Activated CD8-positive, alpha-beta T cell treated with anti-CD3 and anti-CD28 coated beads, Interleukin-2, amount 10 ng/mL, durations not matched to agents 7 days and 5 days (primary cell): ENCODE measurements at regions not wholly inside any gene's neighbourhood (a gene's known extent, or its start where the extent isn't known, plus 50 kb on each side); places are given as distances from the start of the nearest gene placed in this dataset.

Source experiments
- ATAC-seq: fragments of 150-1000 bp; cut with Tn5 transposase; one replicate; pipeline ENCODE4 v1.10.0; 2021; ENCODE audit warnings: moderate library complexity
- CTCF ChIA-PET: fragments of 350-600 bp; sonication (Branson Sonifier 250); formaldehyde crosslinking; loops from one replicate; lab custom pipeline; 2021; ENCODE audit warnings: antibody characterized with exemption; lab: Charles Lee
- POLR2A ChIA-PET: fragments of 350-600 bp; sonication (Branson Sonifier 250); formaldehyde crosslinking; loops from one replicate; lab custom pipeline; 2021; ENCODE audit warnings: antibody characterized with exemption; lab: Charles Lee
- DNase-seq: peaks from one replicate; pipeline ENCODE4 v3.0.0-alpha.2; 2020
- H3K27ac Mint-ChIP-seq: one replicate; pipeline ENCODE4 v1.8.0; 2021; ENCODE audit warnings: mild to moderate bottlenecking, mixed read lengths
- H3K27me3 Mint-ChIP-seq: one replicate; pipeline ENCODE4 v1.8.0; 2021; ENCODE audit warnings: low read depth, mixed read lengths
- H3K36me3 Mint-ChIP-seq: one replicate; pipeline ENCODE4 v1.8.0; 2021; ENCODE audit warnings: low read depth, mixed read lengths
- H3K4me1 Mint-ChIP-seq: one replicate; pipeline ENCODE4 v1.8.0; 2021; ENCODE audit warnings: low read depth, mixed read lengths
- H3K4me3 Mint-ChIP-seq: one replicate; pipeline ENCODE4 v1.8.0; 2021; ENCODE audit warnings: mild to moderate bottlenecking, mixed read lengths
- H3K9me3 Mint-ChIP-seq: one replicate; pipeline ENCODE4 v1.8.0; 2022; ENCODE audit warnings: mixed read lengths; ENCODE audit not compliant: insufficient read depth

GRCh38 chr9:19998153-19998552 is 209.3 kb upstream of the SLC24A2 start:
- DNase-seq: peak; percentile 37
- H3K9me3 Mint-ChIP-seq: peaks cover 20% of the 10 kb centered on the region
- peaks cover 37% of the 10 kb centered on the region for H3K36me3 Mint-ChIP-seq
- POLR2A ChIA-PET: interaction anchor here (1.0 to 2.0 kb wide), 2 partner anchors 211 to 624 kb away, joined by 3 to 7 read pairs; no protein-coding TSS in a partner anchor
- ATAC-seq: no peak
- H3K27me3 Mint-ChIP-seq: no peaks in the 10 kb centered on the region
- no peak overlapping the region for H3K4me3 Mint-ChIP-seq
- peaks cover 63% of the 10 kb centered on the region for H3K4me1 Mint-ChIP-seq
- H3K27ac Mint-ChIP-seq: peak overlapping the region; percentile 95
- CTCF ChIA-PET: interaction anchor here (1.1 to 1.6 kb wide), 3 partner anchors 15 to 21 kb away, joined by 3 to 5 read pairs (median 5); no protein-coding TSS in a partner anchor

- H3K27me3 Mint-ChIP-seq: no peaks in the 10 kb centered on the region
- no peak overlapping the region for H3K4me3 Mint-ChIP-seq
- ATAC-seq (no peak), DNase-seq (no peak)
- ChIA-PET POLR2A (no interaction called here), CTCF (no interaction called here)
- peaks cover 35% of the 10 kb centered on the region for H3K36me3 Mint-ChIP-seq
- H3K9me3 Mint-ChIP-seq: peaks cover 20% of the 10 kb centered on the region
- peaks cover 76% of the 10 kb centered on the region for H3K4me1 Mint-ChIP-seq
- peak overlapping the region; percentile 60 for H3K27ac Mint-ChIP-seq
Measured at GRCh38 chr9:19995619-19996018, 206.8 kb upstream of the SLC24A2 start.

DNA sequence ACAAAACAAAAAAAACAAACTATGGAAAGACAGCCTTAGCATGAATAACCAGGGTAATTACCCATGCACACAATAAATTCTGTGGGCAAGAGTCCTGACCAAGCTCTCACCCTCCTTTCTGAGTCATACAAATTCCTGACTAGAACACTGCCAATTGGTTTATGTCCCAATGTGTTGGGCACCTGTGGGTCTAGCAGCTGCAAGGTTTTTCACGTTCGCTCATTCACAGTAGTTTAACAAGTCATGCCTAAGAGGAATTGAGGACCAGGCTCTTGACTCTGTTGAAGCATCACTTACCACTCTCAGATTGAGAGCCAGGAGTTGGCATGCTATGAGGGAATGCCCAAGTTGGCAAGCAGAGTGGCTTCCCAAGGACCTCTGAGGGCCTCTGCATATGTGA is 205.5 kb upstream of the SLC24A2 start:
- ChIA-PET CTCF (interaction anchor here (0.9 kb wide), 1 partner anchor 48 kb away, joined by 3 read pairs; no protein-coding TSS in a partner anchor), POLR2A (no interaction called here)
- H3K27me3 Mint-ChIP-seq: no peaks in the 10 kb centered on the region
- DNase-seq: no peak
- no peak overlapping the region for H3K4me3 Mint-ChIP-seq
- H3K36me3 Mint-ChIP-seq: peaks cover 27% of the 10 kb centered on the region
- peaks cover 63% of the 10 kb centered on the region for H3K4me1 Mint-ChIP-seq
- no peak overlapping the region for H3K27ac Mint-ChIP-seq
- ATAC-seq: no peak
- peaks cover 20% of the 10 kb centered on the region for H3K9me3 Mint-ChIP-seq

GRCh38 chr9:19992556-19992955 is 203.7 kb upstream of the SLC24A2 start:
- ChIA-PET POLR2A (no interaction called here), CTCF (no interaction called here)

DNA sequence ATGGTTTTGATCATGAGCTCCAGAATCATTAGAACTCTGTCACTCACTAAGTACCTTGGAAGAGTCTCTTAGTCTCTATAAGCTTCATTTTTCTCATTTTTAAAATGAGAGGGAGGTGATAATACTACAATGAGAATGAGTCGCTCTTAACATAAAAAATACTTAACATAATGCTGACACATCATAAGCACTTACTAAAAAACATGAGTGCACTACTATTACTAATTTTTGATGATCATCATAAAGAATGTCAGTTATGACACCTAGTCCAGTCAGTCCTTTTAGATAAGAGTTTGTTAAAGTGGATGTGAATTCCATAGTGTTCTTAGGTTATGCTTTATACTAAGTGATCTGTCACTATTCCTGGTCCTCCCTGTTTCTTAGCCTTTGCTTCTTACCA is 200.4 kb upstream of the SLC24A2 start:
- Mint-ChIP-seq H3K27ac (no peak overlapping the region), H3K4me1 (peaks cover 24% of the 10 kb centered on the region), H3K36me3 (no peaks in the 10 kb centered on the region), H3K27me3 (no peaks in the 10 kb centered on the region), H3K4me3 (no peak overlapping the region), H3K9me3 (no peaks in the 10 kb centered on the region)
- DNase-seq (no peak), ATAC-seq (no peak)
- ChIA-PET POLR2A (no interaction called here), CTCF (no interaction called here)

More at GRCh38 chr9:19992556-19992955, 203.7 kb upstream of the SLC24A2 start:
- H3K9me3 Mint-ChIP-seq: peaks cover 12% of the 10 kb centered on the region
- peaks cover 14% of the 10 kb centered on the region for H3K36me3 Mint-ChIP-seq
- ATAC-seq (no peak), DNase-seq (no peak)
- no peak overlapping the region for H3K27ac Mint-ChIP-seq
- H3K27me3 Mint-ChIP-seq: no peaks in the 10 kb centered on the region
- H3K4me1 Mint-ChIP-seq: peaks cover 47% of the 10 kb centered on the region
- no peak overlapping the region for H3K4me3 Mint-ChIP-seq

- Mint-ChIP-seq H3K36me3 (no peaks in the 10 kb centered on the region), H3K27ac (no peak overlapping the region), H3K4me3 (no peak overlapping the region), H3K27me3 (no peaks in the 10 kb centered on the region), H3K9me3 (no peaks in the 10 kb centered on the region), H3K4me1 (peaks cover 14% of the 10 kb centered on the region)
- ChIA-PET POLR2A (no interaction called here), CTCF (no interaction called here)
- DNase-seq: no peak
- ATAC-seq: no peak
Measured at GRCh38 chr9:19988281-19988680, 199.4 kb upstream of the SLC24A2 start.

DNA sequence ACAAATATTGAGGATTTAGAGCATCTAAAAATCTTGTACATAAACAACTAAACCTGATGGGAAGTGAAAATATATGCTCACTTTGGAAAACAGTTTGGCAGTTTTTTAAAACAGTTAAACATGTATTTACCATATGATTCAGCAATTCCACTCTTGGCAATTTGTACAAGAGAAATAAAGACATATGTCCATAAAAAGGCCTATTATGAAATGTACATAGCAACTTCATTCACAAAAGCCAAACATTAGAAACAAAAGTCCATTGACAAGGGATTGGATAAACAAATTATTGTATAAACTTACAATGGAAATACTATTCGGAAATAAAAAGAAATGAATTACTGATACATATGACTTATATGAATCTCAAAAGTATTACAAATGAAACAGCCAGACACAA is 196.2 kb upstream of the SLC24A2 start:
- ATAC-seq (no peak), DNase-seq (no peak)
- Mint-ChIP-seq H3K27ac (no peak overlapping the region), H3K4me3 (no peak overlapping the region), H3K4me1 (peaks cover 1% of the 10 kb centered on the region), H3K27me3 (no peaks in the 10 kb centered on the region), H3K36me3 (peaks cover 5% of the 10 kb centered on the region), H3K9me3 (no peaks in the 10 kb centered on the region)
- CTCF ChIA-PET: no interaction called here
- POLR2A ChIA-PET: no interaction called here

DNA sequence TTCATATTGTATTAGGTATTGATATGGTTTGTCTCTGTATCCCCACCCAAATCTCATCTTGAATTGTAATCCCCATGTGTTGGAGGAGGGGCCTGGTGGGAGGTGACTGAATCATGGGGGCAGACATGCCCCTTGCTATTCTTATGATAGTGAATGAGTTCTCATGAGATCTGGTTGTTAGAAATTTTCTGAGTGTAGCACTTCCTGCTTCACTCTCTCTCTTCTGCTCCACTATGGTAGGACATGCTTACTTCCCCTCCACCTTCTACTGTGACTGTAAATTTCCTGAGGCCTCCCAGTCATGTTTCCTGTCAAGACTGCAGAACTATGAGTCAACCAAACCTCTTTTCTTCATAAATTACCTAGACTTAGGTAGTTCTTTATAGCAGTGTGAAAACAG is 187.4 kb upstream of the SLC24A2 start:
- POLR2A ChIA-PET: no interaction called here

DNA sequence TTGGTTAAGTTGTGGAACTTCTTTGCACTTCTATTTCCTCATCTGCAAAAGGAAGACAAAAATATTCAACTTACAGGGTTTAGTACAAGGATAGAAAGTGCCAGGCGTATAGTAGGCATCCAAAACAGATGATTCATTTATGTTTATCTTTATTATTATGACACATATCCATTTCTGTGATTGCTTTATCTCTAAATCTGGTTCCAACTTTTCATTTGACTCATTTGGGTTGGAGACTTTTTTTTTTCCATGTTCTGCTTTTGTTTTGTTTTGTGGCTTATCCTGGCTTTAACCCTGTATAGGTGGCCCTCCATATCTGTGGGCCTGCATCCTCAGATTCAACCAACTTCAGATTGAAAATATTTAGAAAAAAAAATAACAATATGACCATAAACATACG is 186.7 kb upstream of the SLC24A2 start:
- Mint-ChIP-seq H3K27me3 (no peaks in the 10 kb centered on the region), H3K27ac (no peak overlapping the region), H3K9me3 (peaks cover 13% of the 10 kb centered on the region), H3K4me3 (no peak overlapping the region), H3K36me3 (peaks cover 15% of the 10 kb centered on the region), H3K4me1 (peaks cover 35% of the 10 kb centered on the region)
- ChIA-PET POLR2A (no interaction called here), CTCF (no interaction called here)
- DNase-seq (no peak), ATAC-seq (no peak)

More for the DNA sequence above, 187.4 kb upstream of the SLC24A2 start:
- DNase-seq: peak; percentile 58
- peak; percentile 81 for ATAC-seq
- no peak overlapping the region for H3K4me3 Mint-ChIP-seq
- CTCF ChIA-PET: no interaction called here
- peaks cover 13% of the 10 kb centered on the region for H3K9me3 Mint-ChIP-seq
- peaks cover 35% of the 10 kb centered on the region for H3K4me1 Mint-ChIP-seq
- H3K27me3 Mint-ChIP-seq: no peaks in the 10 kb centered on the region
- peak overlapping the region; percentile 86 for H3K27ac Mint-ChIP-seq
- peaks cover 15% of the 10 kb centered on the region for H3K36me3 Mint-ChIP-seq

DNA sequence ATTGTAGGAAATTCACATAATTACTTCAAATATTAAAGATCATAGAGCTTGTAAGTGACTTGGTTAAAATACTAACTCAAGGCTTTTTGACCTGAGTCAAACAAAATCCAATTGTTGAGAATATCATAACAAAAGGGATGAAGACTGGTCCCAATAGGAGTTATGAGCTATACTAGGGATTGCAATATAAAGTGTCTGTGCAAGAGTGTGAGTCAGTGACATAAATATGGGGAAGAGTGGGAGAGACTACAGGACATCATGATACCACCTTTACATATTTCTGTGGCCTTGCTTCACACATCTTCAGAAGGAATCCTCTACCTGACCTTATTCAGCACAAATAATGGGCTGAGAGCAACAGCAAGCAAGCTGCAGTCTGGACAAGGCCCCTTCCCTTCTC is 180.9 kb upstream of the SLC24A2 start:
- ATAC-seq (no peak), DNase-seq (no peak)
- CTCF ChIA-PET: interaction anchor here (3.6 kb wide), 1 partner anchor 23 kb away, joined by 11 read pairs; no protein-coding TSS in a partner anchor
- Mint-ChIP-seq H3K4me3 (no peak overlapping the region), H3K4me1 (peaks cover 15% of the 10 kb centered on the region), H3K36me3 (peaks cover 6% of the 10 kb centered on the region), H3K27me3 (peaks cover 2% of the 10 kb centered on the region), H3K9me3 (no peaks in the 10 kb centered on the region), H3K27ac (no peak overlapping the region)
- POLR2A ChIA-PET: no interaction called here

DNA sequence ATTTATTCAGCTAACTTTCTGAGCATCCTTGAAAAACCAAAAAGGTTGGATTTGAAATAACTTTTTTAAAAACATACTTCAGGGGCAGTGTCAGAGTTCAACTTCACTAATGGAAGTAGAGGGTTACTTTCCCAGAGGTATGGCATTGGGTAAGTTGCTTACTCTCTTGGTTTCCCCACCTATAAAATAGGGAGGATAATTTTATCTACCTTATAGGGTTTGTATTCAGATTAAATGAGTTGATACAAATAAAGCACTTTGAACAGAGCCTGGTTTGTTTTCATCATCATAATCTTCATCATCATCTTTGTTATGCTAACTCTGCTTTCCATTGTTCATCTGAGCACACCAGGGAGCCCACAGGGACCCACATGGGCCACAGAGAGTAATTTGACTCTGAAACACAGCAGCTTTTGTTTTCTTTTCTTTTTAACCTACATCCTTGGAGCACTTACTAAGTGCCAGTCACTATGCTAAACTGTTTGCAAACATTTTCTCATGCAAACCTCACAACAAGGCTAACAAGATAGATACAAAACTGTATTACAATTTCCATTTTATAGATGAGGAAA is 179.1 kb upstream of the SLC24A2 start:
- POLR2A ChIA-PET: no interaction called here
- ATAC-seq: no peak

GRCh38 chr9:19967216-19967887 is 178.5 kb upstream of the SLC24A2 start:
- no peak for DNase-seq
- Mint-ChIP-seq H3K4me3 (no peak overlapping the region), H3K27me3 (peaks cover 2% of the 10 kb centered on the region), H3K4me1 (peaks cover 13% of the 10 kb centered on the region), H3K27ac (no peak overlapping the region), H3K9me3 (no peaks in the 10 kb centered on the region), H3K36me3 (peaks cover 3% of the 10 kb centered on the region)
- POLR2A ChIA-PET: no interaction called here
- no peak for ATAC-seq
- CTCF ChIA-PET: interaction anchor here (1.9 to 3.6 kb wide), 2 partner anchors 21 to 502 kb away, joined by 6 to 11 read pairs; no protein-coding TSS in a partner anchor

More for the DNA sequence above, 179.1 kb upstream of the SLC24A2 start:
- Mint-ChIP-seq H3K27me3 (peaks cover 2% of the 10 kb centered on the region), H3K27ac (no peak overlapping the region), H3K4me1 (peaks cover 13% of the 10 kb centered on the region), H3K4me3 (no peak overlapping the region), H3K9me3 (no peaks in the 10 kb centered on the region), H3K36me3 (peaks cover 3% of the 10 kb centered on the region)
- CTCF ChIA-PET: interaction anchor here (1.9 to 3.6 kb wide), 2 partner anchors 22 to 503 kb away, joined by 6 to 11 read pairs; no protein-coding TSS in a partner anchor
- no peak for DNase-seq
